Activated CD8-positive, alpha-beta T cell treated with anti-CD3 and anti-CD28 coated beads for 36 hours (primary cell): ENCODE measurements at regions not wholly inside any gene's neighbourhood (a gene's known extent, or its start where the extent isn't known, plus 50 kb on each side); places are given as distances from the start of the nearest gene placed in this dataset.
A peak's percentile ranks its signal among the peaks of the same experiment; 100 is the strongest.

Experiments
- ATAC-seq: fragments of 200-7000 bp; cut with Tn5 transposase; one replicate; pipeline ENCODE4 v1.10.0; 2021; ENCODE audit warnings: mild to moderate bottlenecking, moderate library complexity
- CTCF ChIA-PET: fragments of 350-600 bp; sonication (Branson Sonifier 250); formaldehyde crosslinking; loops from one replicate; lab custom pipeline; 2021; ENCODE audit warnings: antibody characterized with exemption; lab: Charles Lee
- POLR2A ChIA-PET: fragments of 350-600 bp; sonication (Branson Sonifier 250); formaldehyde crosslinking; loops from one replicate; lab custom pipeline; 2021; ENCODE audit warnings: antibody characterized with exemption; lab: Charles Lee
- DNase-seq: peaks from one replicate; pipeline ENCODE4 v3.0.0-alpha.2; 2020
- H3K27ac Mint-ChIP-seq: one replicate; pipeline ENCODE4 v1.8.0; 2021; ENCODE audit warnings: mild to moderate bottlenecking, mixed read lengths
- H3K27me3 Mint-ChIP-seq: one replicate; pipeline ENCODE4 v1.8.0; 2021; ENCODE audit warnings: mixed read lengths
- H3K36me3 Mint-ChIP-seq: one replicate; pipeline ENCODE4 v1.8.0; 2021; ENCODE audit warnings: low read depth, mixed read lengths
- H3K4me1 Mint-ChIP-seq: one replicate; pipeline ENCODE4 v1.8.0; 2021; ENCODE audit warnings: low read depth, mixed read lengths
- H3K4me3 Mint-ChIP-seq: one replicate; pipeline ENCODE4 v1.8.0; 2021; ENCODE audit warnings: mild to moderate bottlenecking, moderate library complexity, mixed read lengths
- H3K9me3 Mint-ChIP-seq: one replicate; pipeline ENCODE4 v1.8.0; 2021; ENCODE audit warnings: mixed read lengths
- intact Hi-C: fragments of 100-400 bp; cut with micrococcal nuclease; formaldehyde crosslinking; loops from one replicate; pipeline ENCODE4 v1.10.0; 2022
- TF ChIP-seq, protein P1 (sequence below): fragments of 200-600 bp; IDR thresholded peaks from one replicate; pipeline ENCODE4 v1.8.0; 2022; ENCODE audit warnings: antibody characterized with exemption, mild to moderate bottlenecking

DNA sequence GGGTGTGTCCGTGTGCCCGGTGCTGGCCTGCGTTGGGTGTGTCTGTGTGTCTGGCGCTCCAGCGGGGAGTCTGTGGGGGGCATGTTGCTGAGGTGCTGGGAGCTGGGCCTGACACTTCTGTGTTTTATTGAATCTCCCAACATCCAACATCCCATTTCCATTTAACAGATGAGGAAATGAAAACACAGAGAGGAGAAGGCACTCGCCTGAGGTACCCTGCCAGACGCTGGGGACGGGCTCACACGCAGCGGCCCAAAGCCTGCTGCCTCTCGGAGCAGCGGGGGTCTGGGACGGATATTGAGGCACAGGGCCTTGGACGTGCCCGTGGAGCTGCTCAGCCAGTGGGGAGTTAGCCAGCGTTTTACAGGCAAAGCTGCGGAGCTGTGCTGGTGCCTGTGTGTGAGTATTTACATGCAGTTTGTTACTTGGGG, 133.9 kb downstream of the DNAJB6 start:
- intact Hi-C loops, result no loop called here
- ATAC-seq (no peak), DNase-seq (no peak)
- H3K27me3 Mint-ChIP-seq, result no peaks in the 10 kb centered on the region
- peaks cover 25% of the 10 kb centered on the region for H3K9me3 Mint-ChIP-seq
- peaks cover 11% of the 10 kb centered on the region for H3K36me3 Mint-ChIP-seq
- H3K27ac Mint-ChIP-seq, result no peak overlapping the region
- CTCF ChIA-PET, result no interaction called here
- H3K4me1 Mint-ChIP-seq, result peaks cover 28% of the 10 kb centered on the region
- POLR2A ChIA-PET, result interaction anchor here (0.6 kb wide), 1 partner anchor 886 kb away, joined by 3 read pairs; no protein-coding TSS in a partner anchor
- TF ChIP-seq, protein P1, sequence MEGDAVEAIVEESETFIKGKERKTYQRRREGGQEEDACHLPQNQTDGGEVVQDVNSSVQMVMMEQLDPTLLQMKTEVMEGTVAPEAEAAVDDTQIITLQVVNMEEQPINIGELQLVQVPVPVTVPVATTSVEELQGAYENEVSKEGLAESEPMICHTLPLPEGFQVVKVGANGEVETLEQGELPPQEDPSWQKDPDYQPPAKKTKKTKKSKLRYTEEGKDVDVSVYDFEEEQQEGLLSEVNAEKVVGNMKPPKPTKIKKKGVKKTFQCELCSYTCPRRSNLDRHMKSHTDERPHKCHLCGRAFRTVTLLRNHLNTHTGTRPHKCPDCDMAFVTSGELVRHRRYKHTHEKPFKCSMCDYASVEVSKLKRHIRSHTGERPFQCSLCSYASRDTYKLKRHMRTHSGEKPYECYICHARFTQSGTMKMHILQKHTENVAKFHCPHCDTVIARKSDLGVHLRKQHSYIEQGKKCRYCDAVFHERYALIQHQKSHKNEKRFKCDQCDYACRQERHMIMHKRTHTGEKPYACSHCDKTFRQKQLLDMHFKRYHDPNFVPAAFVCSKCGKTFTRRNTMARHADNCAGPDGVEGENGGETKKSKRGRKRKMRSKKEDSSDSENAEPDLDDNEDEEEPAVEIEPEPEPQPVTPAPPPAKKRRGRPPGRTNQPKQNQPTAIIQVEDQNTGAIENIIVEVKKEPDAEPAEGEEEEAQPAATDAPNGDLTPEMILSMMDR, result no peak
- no peak overlapping the region for H3K4me3 Mint-ChIP-seq

DNA sequence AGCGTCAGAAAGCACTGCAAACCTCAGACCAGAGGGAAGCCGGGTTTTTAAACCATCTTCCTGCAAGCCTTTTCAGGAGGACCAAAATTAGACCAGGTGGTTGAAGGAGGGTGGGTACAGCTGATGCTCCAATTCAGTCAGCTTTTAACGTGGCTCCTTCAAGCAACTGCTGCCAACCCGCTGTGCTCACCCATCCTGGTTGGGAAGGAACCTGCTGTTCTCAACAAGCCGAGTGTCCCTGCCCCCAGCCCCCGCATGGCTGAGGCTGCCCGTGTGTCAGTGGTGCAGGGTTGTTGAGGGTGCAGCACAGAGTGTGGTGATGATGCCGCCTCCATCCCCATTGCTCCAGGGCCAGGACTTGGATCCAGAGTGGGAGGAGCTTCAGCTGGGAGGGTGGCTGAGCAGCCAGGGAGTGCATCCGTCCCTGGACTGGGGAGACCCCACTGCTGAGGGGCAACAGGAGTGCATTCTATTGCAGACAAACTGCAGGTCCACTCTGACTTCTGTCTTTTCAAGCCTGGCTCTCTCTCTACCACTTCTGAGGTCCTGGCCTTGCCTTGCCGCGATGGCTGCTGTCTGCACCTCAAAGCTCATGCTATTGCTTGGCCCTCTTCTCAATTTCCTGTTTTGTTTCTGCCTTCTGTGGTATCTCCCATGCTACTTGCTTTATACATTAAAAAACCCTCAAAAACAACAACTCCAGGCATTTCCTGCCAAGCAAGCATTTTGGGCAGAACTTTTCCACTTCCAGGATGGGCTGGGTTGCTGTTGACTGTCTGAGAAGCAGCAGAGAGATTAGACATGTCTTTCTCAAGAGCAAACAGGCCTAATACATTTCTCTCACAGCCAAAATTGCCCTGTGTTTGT, 134.7 kb downstream of the DNAJB6 start:
- H3K27ac Mint-ChIP-seq, result peak overlapping the region; percentile 66
- H3K36me3 Mint-ChIP-seq, result peaks cover 11% of the 10 kb centered on the region
- POLR2A ChIA-PET, result interaction anchor here (0.6 kb wide), 1 partner anchor 885 kb away, joined by 3 read pairs; no protein-coding TSS in a partner anchor
- CTCF ChIA-PET, result no interaction called here
- ATAC-seq (peak; percentile 53), DNase-seq (peak; percentile 31)
- H3K4me1 Mint-ChIP-seq, result peaks cover 28% of the 10 kb centered on the region
- peaks cover 25% of the 10 kb centered on the region for H3K9me3 Mint-ChIP-seq
- TF ChIP-seq, protein P1, result no peak
- no peak overlapping the region for H3K4me3 Mint-ChIP-seq
- intact Hi-C loops, result no loop called here
- no peaks in the 10 kb centered on the region for H3K27me3 Mint-ChIP-seq

DNA sequence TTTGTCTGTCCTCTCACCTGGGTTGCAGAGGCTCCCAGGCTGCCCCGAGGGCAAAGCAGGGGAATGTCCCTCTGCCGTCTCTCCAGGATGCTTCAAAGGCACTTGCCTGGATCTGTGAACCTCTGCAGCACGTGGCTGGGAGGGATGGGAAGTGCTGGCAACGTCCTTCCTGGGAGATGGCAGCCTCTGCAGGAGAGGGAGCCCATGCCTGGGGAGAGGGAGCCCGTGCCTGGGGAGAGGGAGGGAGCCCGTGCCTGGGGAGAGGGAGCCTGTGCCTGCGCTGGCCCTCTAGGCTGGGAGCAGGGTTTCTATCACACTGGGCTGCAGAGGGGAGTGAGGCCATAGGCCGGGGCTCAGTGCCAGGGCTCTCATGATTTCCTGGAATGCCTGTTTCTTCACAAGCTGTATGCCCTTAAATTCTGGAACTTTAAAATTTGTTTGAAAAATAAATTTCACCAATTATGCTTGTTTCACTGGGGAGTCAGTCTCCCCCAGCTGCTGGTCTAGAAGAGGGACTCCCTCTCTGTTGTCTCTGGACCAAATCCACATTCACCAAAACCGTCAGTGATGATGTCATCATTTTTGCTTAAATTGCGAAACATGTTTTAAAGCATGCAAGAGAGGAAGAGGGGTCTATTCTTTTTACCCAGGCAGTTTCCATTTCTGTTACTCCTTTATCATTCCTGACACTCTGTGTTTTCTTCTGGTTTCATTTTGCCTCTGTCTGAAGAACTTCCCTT, 135.7 kb downstream of the DNAJB6 start:
- intact Hi-C loops, result no loop called here
- Mint-ChIP-seq H3K27ac (no peak overlapping the region), H3K4me1 (peaks cover 30% of the 10 kb centered on the region), H3K36me3 (peaks cover 11% of the 10 kb centered on the region), H3K9me3 (peaks cover 25% of the 10 kb centered on the region), H3K27me3 (no peaks in the 10 kb centered on the region), H3K4me3 (no peak overlapping the region)
- CTCF ChIA-PET, result no interaction called here
- ATAC-seq (no peak), DNase-seq (no peak)
- POLR2A ChIA-PET, result no interaction called here
- TF ChIP-seq, protein P1, result no peak

DNA sequence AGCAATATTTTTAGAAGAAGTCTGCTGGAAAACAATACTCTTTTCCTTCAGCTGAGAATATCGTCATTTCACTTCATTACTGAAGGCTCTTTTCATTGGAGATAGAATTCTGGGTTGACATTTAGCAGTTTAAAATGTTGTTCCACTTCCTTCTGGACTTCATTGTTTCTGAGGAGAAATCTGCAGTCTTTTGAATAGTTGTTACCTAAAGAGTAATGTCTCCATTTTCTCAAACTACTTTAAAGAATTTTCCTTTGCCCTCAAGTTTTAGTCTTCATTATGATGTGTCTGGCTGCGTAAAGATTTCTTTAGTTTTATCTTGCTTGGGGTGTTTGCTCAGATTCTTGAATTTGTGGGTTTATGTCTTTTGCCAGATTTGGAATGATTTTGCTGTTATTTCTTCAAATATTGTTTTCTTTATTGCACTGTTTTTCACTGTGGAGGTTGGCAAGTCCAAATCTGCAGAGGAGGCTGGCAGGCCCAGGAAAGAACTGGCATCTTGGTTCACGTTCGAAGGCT, 136.3 kb downstream of the DNAJB6 start:
- DNase-seq (no peak), ATAC-seq (no peak)
- Mint-ChIP-seq H3K36me3 (peaks cover 11% of the 10 kb centered on the region), H3K4me1 (peaks cover 35% of the 10 kb centered on the region), H3K27ac (no peak overlapping the region), H3K27me3 (no peaks in the 10 kb centered on the region), H3K4me3 (no peak overlapping the region), H3K9me3 (peaks cover 25% of the 10 kb centered on the region)
- intact Hi-C loops, result no loop called here
- TF ChIP-seq, protein P1, result no peak
- ChIA-PET POLR2A (interaction anchor here (1.0 kb wide), 1 partner anchor 15 kb away, joined by 3 read pairs; no protein-coding TSS in a partner anchor), CTCF (interaction anchor here (0.5 kb wide), 1 partner anchor 36 kb away, joined by 3 read pairs; no protein-coding TSS in a partner anchor)
